Erythroblast (primary cell): ENCODE measurements at regions not wholly inside any gene's neighbourhood (a gene's known extent, or its start where the extent isn't known, plus 50 kb on each side); places are given as distances from the start of the nearest gene placed in this dataset.

ENCODE experiments used
- GATA1 ChIP-seq: IDR thresholded peaks from 2 replicates; pipeline ENCODE4 v1.6.1; 2011; ENCODE audit warnings: low read depth, mild to moderate bottlenecking, control low read depth, low read length, moderate library complexity
- POLR2A ChIP-seq: IDR thresholded peaks from 2 replicates; pipeline ENCODE4 v1.6.1; 2011; ENCODE audit warnings: mild to moderate bottlenecking, low read length

DNA sequence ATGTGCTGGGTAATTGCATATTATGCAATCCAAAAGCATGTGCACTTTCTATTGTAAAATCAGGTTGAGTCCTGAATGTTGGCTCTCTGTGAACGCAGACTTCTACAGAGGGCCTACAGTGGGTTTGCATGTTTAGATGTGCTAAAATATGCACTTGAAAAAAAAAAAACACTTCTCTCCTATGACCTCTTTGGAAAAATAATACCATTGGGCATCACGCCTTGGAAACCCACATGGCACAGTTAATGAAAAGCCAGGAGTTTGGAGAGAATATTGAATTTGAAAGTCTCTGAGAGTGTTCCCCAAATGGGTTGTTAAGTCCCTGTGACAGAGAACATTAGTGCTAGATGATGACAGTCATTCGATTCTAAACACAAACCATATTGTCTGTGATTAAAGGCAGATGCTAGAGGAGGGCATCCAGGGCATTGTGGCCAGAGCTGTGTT is 710.4 kb upstream of the PIK3C3 start:
- no peak for TF ChIP-seq POLR2A
- no peak for TF ChIP-seq GATA1
